Activated T-cell treated with anti-CD3 and anti-CD28 coated beads for 24 hours (primary cell): ENCODE measurements at regions not wholly inside any gene's neighbourhood (a gene's known extent, or its start where the extent isn't known, plus 50 kb on each side); places are given as distances from the start of the nearest gene placed in this dataset.
A peak's percentile ranks its signal among the peaks of the same experiment; 100 is the strongest.

Experiments used
- DNase-seq: peaks from one replicate; pipeline ENCODE4 v3.0.0-alpha.2; 2020; ENCODE audit warnings: low read depth

GRCh38 chr13:79703772-79704171 lies 222.8 kb downstream of the NDFIP2 start:
- DNase-seq: no peak

- DNase-seq: no peak
These were observed 214.8 kb downstream of the NDFIP2 start for GRCh38 chr13:79695754-79696153.

GRCh38 chr13:79692846-79693245 lies 211.9 kb downstream of the NDFIP2 start:
- no peak for DNase-seq

- DNase-seq: no peak
These were observed 210.9 kb downstream of the NDFIP2 start for GRCh38 chr13:79691826-79692225.

- DNase-seq: no peak
These were observed 207.8 kb downstream of the NDFIP2 start for GRCh38 chr13:79688741-79689140.

- no peak for DNase-seq
These were observed 205.5 kb downstream of the NDFIP2 start for GRCh38 chr13:79686441-79686840.

GRCh38 chr13:79684371-79684770 lies 203.4 kb downstream of the NDFIP2 start:
- DNase-seq: no peak

- DNase-seq: no peak
These were observed 201.2 kb downstream of the NDFIP2 start for GRCh38 chr13:79682164-79682563.

- no peak for DNase-seq
These were observed 200.1 kb downstream of the NDFIP2 start for GRCh38 chr13:79681069-79681468.

- DNase-seq: no peak
These were observed 199.5 kb downstream of the NDFIP2 start for GRCh38 chr13:79680485-79680884.

GRCh38 chr13:79679334-79679733 lies 198.4 kb downstream of the NDFIP2 start:
- DNase-seq: peak; percentile 6

GRCh38 chr13:79678100-79678499 lies 197.1 kb downstream of the NDFIP2 start:
- DNase-seq: no peak

- no peak for DNase-seq
These were observed 195.1 kb downstream of the NDFIP2 start for GRCh38 chr13:79675931-79676660.

GRCh38 chr13:79674765-79675515 lies 194.0 kb downstream of the NDFIP2 start:
- no peak for DNase-seq

GRCh38 chr13:79673993-79674377 lies 193.0 kb downstream of the NDFIP2 start:
- DNase-seq: no peak

- no peak for DNase-seq
These were observed 192.5 kb downstream of the NDFIP2 start for GRCh38 chr13:79673310-79673992.

- DNase-seq: no peak
These were observed 190.5 kb downstream of the NDFIP2 start for GRCh38 chr13:79671420-79671819.

- no peak for DNase-seq
These were observed 187.3 kb downstream of the NDFIP2 start for GRCh38 chr13:79668201-79668752.

- no peak for DNase-seq
These were observed 186.8 kb downstream of the NDFIP2 start for GRCh38 chr13:79667771-79668170.

GRCh38 chr13:79663977-79664636 lies 183.2 kb downstream of the NDFIP2 start:
- DNase-seq: no peak

- no peak for DNase-seq
These were observed 182.5 kb downstream of the NDFIP2 start for GRCh38 chr13:79663435-79663834.

GRCh38 chr13:79662882-79663281 lies 181.9 kb downstream of the NDFIP2 start:
- DNase-seq: no peak
